ENCODE measurements at regions not wholly inside any gene's neighbourhood (a gene's known extent, or its start where the extent isn't known, plus 50 kb on each side); places are given as distances from the start of the nearest gene placed in this dataset.

- TF ChIP-seq ZNF521 (tag by site-specific recombination; IDR thresholded peaks at IDR 0.05) (no peak), ZNF354C (tag by site-specific recombination; IDR thresholded peaks at IDR 0.05; ENCODE audit: borderline replicate concordance, low read depth) (no peak), ZNF596 (tag by site-specific recombination; IDR thresholded peaks at IDR 0.05) (no peak), ZNF335 (tag by site-specific recombination; conservative IDR thresholded peaks at IDR 0.05) (no peak), PRDM6 (tag by site-specific recombination; IDR thresholded peaks at IDR 0.05) (peak; percentile 34; the same call in 1 of the 2 replicates)
- Histone ChIP-seq H3K4me1 (ENCODE audit: control insufficient read depth, insufficient read depth, low read length) (peaks cover 14% of the 10 kb centered on the region), H3K27ac (ENCODE audit: extremely low read depth, low read depth, low read length) (no peak overlapping the region), H3K4me3 (ENCODE audit: low read depth, low read length) (no peak overlapping the region), H3K9me3 (ENCODE audit: control insufficient read depth, insufficient read depth, low read depth, low read length) (no peaks in the 10 kb centered on the region), H3K36me3 (ENCODE audit: control insufficient read depth in 2 of 2, insufficient read depth in 1 of 2, low read length in 2 of 2) (no peaks in the 10 kb centered on the region)
- POLR2A ChIA-PET, result no interaction called here
- CTCF ChIA-PET, result interaction anchor here (0.8 kb wide), 1 partner anchor 62 kb away, joined by 4 read pairs; no protein-coding TSS in a partner anchor
These were observed 74.9 kb upstream of the CPM start for GRCh38 chr12:69007855-69008351.

GRCh38 chr12:69008520-69008919 lies 75.5 kb upstream of the CPM start:
- Histone ChIP-seq H3K36me3 (ENCODE audit: control insufficient read depth in 2 of 2, insufficient read depth in 1 of 2, low read length in 2 of 2) (no peaks in the 10 kb centered on the region), H3K9me3 (ENCODE audit: control insufficient read depth, insufficient read depth, low read depth, low read length) (no peaks in the 10 kb centered on the region), H3K27ac (ENCODE audit: extremely low read depth, low read depth, low read length) (no peak overlapping the region), H3K4me3 (ENCODE audit: low read depth, low read length) (no peak overlapping the region), H3K4me1 (ENCODE audit: control insufficient read depth, insufficient read depth, low read length) (peaks cover 14% of the 10 kb centered on the region)
- TF ChIP-seq ZNF571 (tag by site-specific recombination; IDR thresholded peaks at IDR 0.05) (no peak), ZNF692 (tag by site-specific recombination; IDR thresholded peaks at IDR 0.05) (0 out of 2 replicates have a peak, but pooled peaks have one; percentile 25), ZNF777 (tag by site-specific recombination; IDR thresholded peaks at IDR 0.05; ENCODE audit: borderline replicate concordance) (no peak), ZFP69B (tag by site-specific recombination; IDR thresholded peaks at IDR 0.05) (0 out of 2 replicates have a peak, but pooled peaks have one; percentile 49), PATZ1 (tag by site-specific recombination; IDR thresholded peaks at IDR 0.05) (0 out of 2 replicates have a peak, but pooled peaks have one; percentile 11), ZNF518A (tag by site-specific recombination; conservative IDR thresholded peaks at IDR 0.05; ENCODE audit: low read depth) (peak; percentile 27; the same call in 1 of the 2 replicates), ZBTB21 (tag by site-specific recombination; IDR thresholded peaks at IDR 0.05) (peak; percentile 78; the same call in 1 of the 2 replicates), ZNF423 (tag by site-specific recombination; IDR thresholded peaks at IDR 0.05) (no peak), ZNF629 (tag by site-specific recombination; IDR thresholded peaks at IDR 0.05) (peak; percentile 59), ATF2 (tag by site-specific recombination; IDR thresholded peaks at IDR 0.05; ENCODE audit: low read depth) (peak; percentile 77), ZNF660 (tag by site-specific recombination; IDR thresholded peaks at IDR 0.05) (0 out of 2 replicates have a peak, but pooled peaks have one; percentile 61), ZEB2 (tag by site-specific recombination; IDR thresholded peaks at IDR 0.05) (no peak), PRDM4 (tag by site-specific recombination; IDR thresholded peaks at IDR 0.05) (no peak), ZNF837 (tag by site-specific recombination; IDR thresholded peaks at IDR 0.05) (no peak), OSR2 (tag by site-specific recombination; IDR thresholded peaks at IDR 0.05) (peak; percentile 56; the same call in 1 of the 2 replicates)
- ChIA-PET CTCF (interaction anchor here (0.6 to 0.8 kb wide), 2 partner anchors 17 to 62 kb away, joined by 4 read pairs; no protein-coding TSS in a partner anchor), POLR2A (no interaction called here)

All from HEK293 (cell line).